ENCODE measurements at regions not wholly inside any gene's neighbourhood (a gene's known extent, or its start where the extent isn't known, plus 50 kb on each side); places are given as distances from the start of the nearest gene placed in this dataset.

DNA sequence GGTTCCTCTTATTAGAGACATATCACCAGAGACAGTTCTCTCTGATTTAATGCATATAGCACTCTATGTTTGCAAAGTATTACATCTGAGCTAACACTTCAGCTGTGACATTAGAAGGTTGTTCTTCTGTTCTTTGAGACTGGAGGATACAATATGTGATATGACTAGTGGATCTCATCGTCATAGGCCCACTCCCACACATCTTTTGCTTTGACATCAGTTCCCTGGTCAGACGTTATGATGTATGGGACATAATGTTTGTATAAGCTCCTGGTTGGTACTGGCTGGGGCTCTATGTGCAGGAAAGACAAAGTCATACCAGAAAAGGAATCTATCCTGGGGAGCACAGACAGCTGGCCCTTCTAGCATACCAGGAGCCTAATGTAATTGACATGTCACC lies 57.7 kb upstream of the MAML3 start:
- no peak for DNase-seq

DNA sequence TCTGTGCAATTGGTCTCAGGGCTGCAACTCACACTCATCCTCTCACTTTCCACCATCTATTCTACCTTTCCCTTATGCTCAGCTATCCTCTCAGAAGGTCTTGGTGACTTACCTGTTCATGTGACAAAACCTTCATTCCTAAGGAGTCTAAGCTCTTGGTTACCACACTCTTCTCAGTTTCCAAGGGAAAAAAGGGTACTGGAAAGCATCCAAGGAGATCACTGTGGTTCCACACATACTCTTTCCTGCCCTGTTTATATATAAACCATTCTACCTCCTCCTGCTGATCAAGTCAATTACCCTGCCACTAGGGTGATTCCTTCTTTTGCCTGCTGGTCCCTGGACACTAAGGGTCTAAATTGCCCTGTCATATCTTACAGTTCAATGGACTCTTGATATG lies 57.2 kb upstream of the MAML3 start:
- DNase-seq, result no peak

DNA sequence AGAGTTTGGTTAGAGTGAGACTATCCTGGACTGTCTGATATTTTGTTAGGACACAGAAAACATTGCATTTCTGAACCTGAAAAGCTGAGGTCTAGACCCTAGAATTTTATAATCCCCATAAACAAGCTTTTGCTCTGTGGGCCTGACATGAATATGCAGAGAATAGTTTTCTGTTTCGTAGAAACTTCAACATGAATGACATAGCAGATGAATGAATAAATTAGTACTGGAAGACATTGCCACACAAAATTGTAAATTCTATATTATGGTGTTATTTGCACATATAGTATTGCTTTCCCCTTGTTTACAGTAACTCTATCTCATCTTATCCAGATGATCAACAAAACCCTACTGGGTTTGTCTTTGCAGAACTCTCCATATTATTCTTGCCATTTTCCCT lies 54.9 kb upstream of the MAML3 start:
- no peak for DNase-seq

All from retina (tissue), 1 donor.